HCT116 (cell line): ENCODE measurements at regions not wholly inside any gene's neighbourhood (a gene's known extent, or its start where the extent isn't known, plus 50 kb on each side); places are given as distances from the start of the nearest gene placed in this dataset.

Experiments
- ATAC-seq: fragments of 200-7000 bp; cut with Tn5 transposase; 2 replicates; pipeline ENCODE4 v1.9.1; 2020; ENCODE audit warnings: mild to moderate bottlenecking, moderate library complexity
- BruUV-seq: library from RNA; stranded (reverse); fragments of 400-500 nt; replicated peaks from 2 replicates; lab custom pipeline; 2021; lab: Mats Ljungman, UMichigan
- CTCF ChIA-PET: fragments of 300-600 bp; sonication (Branson Sonifier 250); formaldehyde crosslinking; loops from one replicate; lab custom pipeline; 2021; ENCODE audit warnings: antibody characterized with exemption; lab: Charles Lee
- POLR2A ChIA-PET: fragments of 300-600, 350-600 bp; sonication (Branson Sonifier 250); formaldehyde crosslinking; loops from one replicate; lab custom pipeline; 2021; ENCODE audit warnings: antibody characterized with exemption; lab: Charles Lee
- RAD21 ChIA-PET, 2 experiments: fragments of 300-600 bp; sonication (Branson Sonifier 250); formaldehyde crosslinking; loops; one replicate each; lab custom pipeline; 2023; ENCODE audit warnings: low total read pairs in 2 of 2; ENCODE audit not compliant: uncharacterized antibody in 2 of 2, unreplicated experiment in 2 of 2, low non-redundant PET in 1 of 2; lab: Charles Lee
- DNase-seq: peaks from one replicate; pipeline ENCODE4 v3.0.0-alpha.2; 2010; ENCODE audit warnings: low read depth, low spot score
- H2AFZ ChIP-seq: fragments of 200-600 bp; shearing (Covaris generic), sonication (generic); 2 replicates; pipeline ENCODE4 v1.6.1; 2017; ENCODE audit warnings: low read depth, mixed run types, mixed read lengths, antibody characterized with exemption, low read length; ENCODE audit not compliant: poor library complexity, severe bottlenecking
- H3K27ac ChIP-seq: 2 replicates; pipeline ENCODE4 v1.5.1; 2012; ENCODE audit warnings: low read depth, low read length
- H3K27me3 ChIP-seq: fragments of 200-600 bp; sonication (generic); 2 replicates; pipeline ENCODE4 v1.6.1; 2016; ENCODE audit warnings: mixed run types, low read length, mixed read lengths; ENCODE audit not compliant: insufficient read depth
- H3K36me3 ChIP-seq, 2 experiments: fragments of 200-500 bp in 1 of 2; fragments of 200-600 bp in 1 of 2; sonication (Bioruptor generic) in 1 of 2; sonication (generic) in 1 of 2; 2 replicates each; pipeline versions ENCODE4 v1.5.1 to v1.6.1; 2014 to 2016; ENCODE audit warnings: low read length in 2 of 2, inconsistent platforms in 1 of 2, mixed read lengths in 1 of 2, mixed run types in 1 of 2; ENCODE audit not compliant: insufficient read depth in 2 of 2, control insufficient read depth in 1 of 2
- H3K4me1 ChIP-seq, 2 experiments: fragments of 200-600 bp in 1 of 2; sonication (generic) in 1 of 2; 2 replicates each; pipeline versions ENCODE4 v1.5.1 to v1.6.1; 2012 to 2017; ENCODE audit warnings: low read length in 2 of 2, inconsistent platforms in 1 of 2, mild to moderate bottlenecking in 1 of 2, mixed read lengths in 1 of 2, mixed run types in 1 of 2, moderate library complexity in 1 of 2; ENCODE audit not compliant: insufficient read depth in 2 of 2, control insufficient read depth in 1 of 2
- H3K4me2 ChIP-seq: fragments of 200-600 bp; sonication (generic); 2 replicates; pipeline ENCODE4 v1.6.1; 2017; ENCODE audit warnings: mixed run types, low read length, mixed read lengths
- H3K4me3 ChIP-seq, 2 experiments: fragments of 200-600 bp in 1 of 2; sonication (generic) in 1 of 2; replicated peaks in 1 of 2; 2 replicates each; pipeline ENCODE4 v1.5.1; 2011 to 2016; ENCODE audit warnings: low read length in 2 of 2, control low read depth in 1 of 2, low read depth in 1 of 2, mild to moderate bottlenecking in 1 of 2, mixed read lengths in 1 of 2, mixed run types in 1 of 2
- H3K79me2 ChIP-seq: fragments of 200-600 bp; sonication (generic); 2 replicates; pipeline ENCODE4 v1.6.1; 2017; ENCODE audit warnings: mild to moderate bottlenecking, mixed run types, low read length, moderate library complexity, mixed read lengths; ENCODE audit not compliant: insufficient read depth
- H3K9ac ChIP-seq: fragments of 200-600 bp; sonication (generic); 2 replicates; pipeline ENCODE4 v1.6.1; 2016; ENCODE audit warnings: low read length, mixed read lengths
- H3K9me2 ChIP-seq: fragments of 200-600 bp; sonication (generic), shearing (Covaris generic); 2 replicates; pipeline ENCODE4 v1.6.1; 2017; ENCODE audit warnings: mixed run types, mild to moderate bottlenecking, moderate library complexity; ENCODE audit not compliant: insufficient read depth
- H3K9me3 ChIP-seq, 2 experiments: fragments of 200-500 bp in 1 of 2; fragments of 200-600 bp in 1 of 2; sonication (Bioruptor generic) in 1 of 2; sonication (generic) in 1 of 2; 2 replicates each; pipeline ENCODE4 v1.6.1; 2014 to 2017; ENCODE audit warnings: low read length in 2 of 2, mixed read lengths in 2 of 2, inconsistent platforms in 1 of 2, low read depth in 1 of 2, mild to moderate bottlenecking in 1 of 2, mixed run types in 1 of 2, moderate library complexity in 1 of 2; ENCODE audit not compliant: control insufficient read depth in 1 of 2, insufficient read depth in 1 of 2
- H4K20me1 ChIP-seq: fragments of 200-600 bp; sonication (generic), shearing (Covaris generic); 2 replicates; pipeline ENCODE4 v1.6.1; 2017; ENCODE audit warnings: mixed run types, mild to moderate bottlenecking, moderate library complexity; ENCODE audit not compliant: insufficient read depth
- CEBPB ChIP-seq: IDR thresholded peaks from 2 replicates; pipeline ENCODE4 v1.6.1; 2012; ENCODE audit warnings: low read depth
- EGR1 ChIP-seq: IDR thresholded peaks from 2 replicates; pipeline ENCODE4 v1.6.1; 2012; ENCODE audit warnings: low read depth
- ELF1 ChIP-seq: IDR thresholded peaks from 2 replicates; pipeline ENCODE4 v1.6.1; 2012; ENCODE audit warnings: low read depth, borderline replicate concordance
- EZH2 ChIP-seq: fragments of 200-600 bp; sonication (generic); IDR thresholded peaks from 2 replicates; pipeline ENCODE4 v1.6.1; 2017; ENCODE audit warnings: antibody characterized with exemption, mixed run types
- FOSL1 ChIP-seq: IDR thresholded peaks from 2 replicates; pipeline ENCODE4 v1.6.1; 2012; ENCODE audit warnings: low read depth
- JUND ChIP-seq: IDR thresholded peaks from 2 replicates; pipeline ENCODE4 v1.6.1; 2012
- POLR2A ChIP-seq: IDR thresholded peaks from 2 replicates; pipeline ENCODE4 v1.7.0; 2011; ENCODE audit warnings: borderline replicate concordance; ENCODE audit not compliant: insufficient read depth, insufficient read length; ENCODE audit errors: extremely low read depth
- SIN3A ChIP-seq: IDR thresholded peaks from 2 replicates; pipeline ENCODE4 v1.6.1; 2012; ENCODE audit warnings: low read depth
- SRF ChIP-seq: IDR thresholded peaks from 2 replicates; pipeline ENCODE4 v1.6.1; 2012; ENCODE audit warnings: low read depth
- TCF7L2 ChIP-seq: IDR thresholded peaks from 2 replicates; pipeline ENCODE4 v1.7.0; 2011; ENCODE audit warnings: borderline replicate concordance, inconsistent platforms; ENCODE audit not compliant: insufficient read depth, insufficient read length; ENCODE audit errors: extremely low read depth
- ZFX ChIP-seq: fragments of 450-650 bp; IDR thresholded peaks from 2 replicates; pipeline ENCODE4 v1.6.1; 2017
- ZNF274 ChIP-seq: fragments of 200-500 bp; sonication (Bioruptor generic); IDR thresholded peaks from 2 replicates; pipeline ENCODE4 v1.6.1; 2014; ENCODE audit warnings: mild to moderate bottlenecking, low read depth, low read length, inconsistent platforms
- intact Hi-C: fragments of 100-400 bp; cut with micrococcal nuclease; formaldehyde crosslinking; loops from 2 replicates; pipeline ENCODE4 v1.10.0; 2022
- TF ChIP-seq, protein P1 (sequence below): IDR thresholded peaks from 2 replicates; pipeline ENCODE4 v1.6.1; 2012
- TF ChIP-seq, protein P2 (sequence below): IDR thresholded peaks from 2 replicates; pipeline ENCODE4 v1.6.1; 2012
- TF ChIP-seq, protein P3 (sequence below): IDR thresholded peaks from 2 replicates; pipeline ENCODE4 v1.6.1; 2011; ENCODE audit warnings: mild to moderate bottlenecking, low read length, moderate library complexity; ENCODE audit not compliant: insufficient replicate concordance; ENCODE audit errors: extremely low read depth

DNA sequence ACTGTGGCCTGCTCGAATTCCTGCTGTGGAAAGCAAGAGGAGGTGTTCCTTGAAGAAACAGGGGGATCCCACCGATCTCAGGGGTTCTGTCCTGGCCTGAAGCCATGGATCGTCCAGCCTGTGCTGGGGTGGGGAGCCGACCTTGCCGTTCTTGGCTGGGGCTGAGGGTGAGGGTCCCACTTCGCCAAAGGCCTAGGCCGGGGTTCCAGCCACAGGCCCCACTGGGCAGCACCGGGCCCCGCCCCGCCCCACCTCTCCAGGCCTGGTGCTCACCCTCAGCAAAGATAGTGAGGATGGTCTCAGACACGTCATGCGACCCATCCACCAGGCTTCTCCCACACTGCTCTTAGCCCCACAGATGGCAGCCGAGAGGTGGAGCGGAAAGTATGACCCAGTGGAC, 51.4 kb upstream of the ZNF716 start:
- Histone ChIP-seq H3K36me3 (no peaks in the 10 kb centered on the region), H2AFZ (no peak overlapping the region), H3K9me2 (no peaks in the 10 kb centered on the region), H3K27me3 (no peaks in the 10 kb centered on the region), H3K27ac (no peak overlapping the region), H3K9ac (no peak overlapping the region), H3K4me1 (no peaks in the 10 kb centered on the region), H4K20me1 (no peaks in the 10 kb centered on the region), H3K4me3 (no peak overlapping the region), H3K9me3 (peaks cover 0 to 15% of the 10 kb centered on the region in 2 experiments; a peak in 2 of 4 replicates), H3K4me2 (no peak overlapping the region), H3K79me2 (no peaks in the 10 kb centered on the region)
- intact Hi-C loops, result no loop called here
- ChIA-PET CTCF (no interaction called here), POLR2A (no interaction called here), RAD21 (no interaction called here)
- ATAC-seq (no peak), DNase-seq (no peak)
- BruUV-seq, result no TSS peak
- TF ChIP-seq CEBPB (no peak), SRF (no peak), EZH2 (no peak), TCF7L2 (no peak), EGR1 (no peak), POLR2A (no peak), JUND (no peak), SIN3A (no peak), FOSL1 (no peak), ELF1 (no peak), ZFX (no peak), ZNF274 (no peak)
- TF ChIP-seq, protein P1, sequence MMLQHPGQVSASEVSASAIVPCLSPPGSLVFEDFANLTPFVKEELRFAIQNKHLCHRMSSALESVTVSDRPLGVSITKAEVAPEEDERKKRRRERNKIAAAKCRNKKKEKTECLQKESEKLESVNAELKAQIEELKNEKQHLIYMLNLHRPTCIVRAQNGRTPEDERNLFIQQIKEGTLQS, result no peak
- TF ChIP-seq, protein P2, sequence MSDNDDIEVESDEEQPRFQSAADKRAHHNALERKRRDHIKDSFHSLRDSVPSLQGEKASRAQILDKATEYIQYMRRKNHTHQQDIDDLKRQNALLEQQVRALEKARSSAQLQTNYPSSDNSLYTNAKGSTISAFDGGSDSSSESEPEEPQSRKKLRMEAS, result no peak
- TF ChIP-seq, protein P3, sequence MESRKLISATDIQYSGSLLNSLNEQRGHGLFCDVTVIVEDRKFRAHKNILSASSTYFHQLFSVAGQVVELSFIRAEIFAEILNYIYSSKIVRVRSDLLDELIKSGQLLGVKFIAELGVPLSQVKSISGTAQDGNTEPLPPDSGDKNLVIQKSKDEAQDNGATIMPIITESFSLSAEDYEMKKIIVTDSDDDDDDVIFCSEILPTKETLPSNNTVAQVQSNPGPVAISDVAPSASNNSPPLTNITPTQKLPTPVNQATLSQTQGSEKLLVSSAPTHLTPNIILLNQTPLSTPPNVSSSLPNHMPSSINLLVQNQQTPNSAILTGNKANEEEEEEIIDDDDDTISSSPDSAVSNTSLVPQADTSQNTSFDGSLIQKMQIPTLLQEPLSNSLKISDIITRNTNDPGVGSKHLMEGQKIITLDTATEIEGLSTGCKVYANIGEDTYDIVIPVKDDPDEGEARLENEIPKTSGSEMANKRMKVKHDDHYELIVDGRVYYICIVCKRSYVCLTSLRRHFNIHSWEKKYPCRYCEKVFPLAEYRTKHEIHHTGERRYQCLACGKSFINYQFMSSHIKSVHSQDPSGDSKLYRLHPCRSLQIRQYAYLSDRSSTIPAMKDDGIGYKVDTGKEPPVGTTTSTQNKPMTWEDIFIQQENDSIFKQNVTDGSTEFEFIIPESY, result no peak
